Transverse colon (tissue), 4 donors: ENCODE measurements at regions not wholly inside any gene's neighbourhood (a gene's known extent, or its start where the extent isn't known, plus 50 kb on each side); places are given as distances from the start of the nearest gene placed in this dataset.

Source experiments
- POLR2AphosphoS5 ChIP-seq, 3 donors: sonication (generic); formaldehyde crosslinking; IDR thresholded peaks; one replicate each; pipeline ENCODE4 v1.6.1; 2016; ENCODE audit warnings: antibody characterized with exemption in 3 of 3
- TF ChIP-seq, protein P1 (sequence below), 5 experiments: fragments of 200-600 bp in 3 of 5; fragments of 450-650 bp in 2 of 5; sonication (generic) in 3 of 5; IDR thresholded peaks; 1 replicate in 2 of 5; 2 replicates in 3 of 5; pipeline ENCODE4 v1.5.1; 2016 to 2017; ENCODE audit warnings: antibody characterized with exemption in 5 of 5, inconsistent platforms in 3 of 5, mild to moderate bottlenecking in 2 of 5, moderate library complexity in 1 of 5

DNA sequence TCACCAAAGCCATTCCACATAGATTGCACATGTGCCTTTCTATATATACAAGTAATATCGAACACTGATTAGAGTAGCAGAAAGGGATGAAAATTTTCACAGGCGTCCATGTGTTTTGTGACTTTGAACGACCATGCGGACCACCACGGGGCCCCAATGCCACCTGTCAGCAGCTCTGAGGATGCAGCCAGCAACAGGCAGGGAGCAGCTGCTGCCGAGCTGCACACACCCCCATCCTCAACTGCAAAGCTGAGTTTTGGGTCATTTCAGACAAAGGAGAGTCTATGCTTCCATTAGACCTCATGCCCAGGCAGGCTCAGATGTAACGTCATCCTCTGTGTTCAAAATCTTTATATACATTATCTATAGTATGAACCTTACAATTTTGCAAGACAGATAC lies 503.8 kb downstream of the IRX1 start:
- no peak for TF ChIP-seq POLR2AphosphoS5 (IDR thresholded peaks at IDR 0.05)
- TF ChIP-seq, protein P1, sequence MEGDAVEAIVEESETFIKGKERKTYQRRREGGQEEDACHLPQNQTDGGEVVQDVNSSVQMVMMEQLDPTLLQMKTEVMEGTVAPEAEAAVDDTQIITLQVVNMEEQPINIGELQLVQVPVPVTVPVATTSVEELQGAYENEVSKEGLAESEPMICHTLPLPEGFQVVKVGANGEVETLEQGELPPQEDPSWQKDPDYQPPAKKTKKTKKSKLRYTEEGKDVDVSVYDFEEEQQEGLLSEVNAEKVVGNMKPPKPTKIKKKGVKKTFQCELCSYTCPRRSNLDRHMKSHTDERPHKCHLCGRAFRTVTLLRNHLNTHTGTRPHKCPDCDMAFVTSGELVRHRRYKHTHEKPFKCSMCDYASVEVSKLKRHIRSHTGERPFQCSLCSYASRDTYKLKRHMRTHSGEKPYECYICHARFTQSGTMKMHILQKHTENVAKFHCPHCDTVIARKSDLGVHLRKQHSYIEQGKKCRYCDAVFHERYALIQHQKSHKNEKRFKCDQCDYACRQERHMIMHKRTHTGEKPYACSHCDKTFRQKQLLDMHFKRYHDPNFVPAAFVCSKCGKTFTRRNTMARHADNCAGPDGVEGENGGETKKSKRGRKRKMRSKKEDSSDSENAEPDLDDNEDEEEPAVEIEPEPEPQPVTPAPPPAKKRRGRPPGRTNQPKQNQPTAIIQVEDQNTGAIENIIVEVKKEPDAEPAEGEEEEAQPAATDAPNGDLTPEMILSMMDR (IDR thresholded peaks at IDR 0.05), result no peak
